Suprapubic skin (tissue), 4 donors: ENCODE measurements at regions not wholly inside any gene's neighbourhood (a gene's known extent, or its start where the extent isn't known, plus 50 kb on each side); places are given as distances from the start of the nearest gene placed in this dataset.

Source experiments
- DNase-seq, 2 donors: peaks; one replicate each; pipeline ENCODE4 v3.0.0-alpha.2; 2019; ENCODE audit warnings: low spot score in 2 of 2
- H3K27ac ChIP-seq: fragments of 200-600 bp; sonication (generic); one replicate; pipeline ENCODE4 v1.5.1; 2019
- H3K27me3 ChIP-seq: fragments of 200-600 bp; sonication (generic); one replicate; pipeline ENCODE4 v1.5.1; 2019
- H3K36me3 ChIP-seq: fragments of 200-600 bp; sonication (generic); one replicate; pipeline ENCODE4 v1.5.1; 2019
- H3K4me1 ChIP-seq: fragments of 200-600 bp; sonication (generic); one replicate; pipeline ENCODE4 v1.5.1; 2019
- H3K4me3 ChIP-seq: fragments of 200-600 bp; sonication (generic); one replicate; pipeline ENCODE4 v1.5.1; 2019; ENCODE audit warnings: mild to moderate bottlenecking
- H3K9me3 ChIP-seq: fragments of 200-600 bp; sonication (generic); one replicate; pipeline ENCODE4 v1.5.1; 2019
- CTCF ChIP-seq, 2 donors: fragments of 200-600 bp in 1 of 2; fragments of 450-650 bp in 1 of 2; sonication (generic) in 1 of 2; IDR thresholded peaks; one replicate each; pipeline ENCODE4 v1.5.1; 2016 to 2019; ENCODE audit warnings: antibody characterized with exemption in 2 of 2, mild to moderate bottlenecking in 1 of 2, moderate library complexity in 1 of 2
- EP300 ChIP-seq: sonication (generic); formaldehyde crosslinking; IDR thresholded peaks from one replicate; pipeline ENCODE4 v1.6.1; 2017; ENCODE audit warnings: antibody characterized with exemption
- POLR2A ChIP-seq, 2 donors: fragments of 450-650 bp; IDR thresholded peaks; one replicate each; pipeline ENCODE4 v1.6.1; 2017; ENCODE audit warnings: antibody characterized with exemption in 2 of 2, mild to moderate bottlenecking in 2 of 2, moderate library complexity in 2 of 2
- POLR2AphosphoS5 ChIP-seq, 3 donors: sonication (generic); formaldehyde crosslinking; IDR thresholded peaks; one replicate each; pipeline ENCODE4 v1.6.1; 2017; ENCODE audit warnings: antibody characterized with exemption in 3 of 3
- WGBS: methylation state at CpG from one replicate; pipeline ENCODE4 v1.1.5; 2018; 5-methylcytosine and 5-hydroxymethylcytosine counted together

DNA sequence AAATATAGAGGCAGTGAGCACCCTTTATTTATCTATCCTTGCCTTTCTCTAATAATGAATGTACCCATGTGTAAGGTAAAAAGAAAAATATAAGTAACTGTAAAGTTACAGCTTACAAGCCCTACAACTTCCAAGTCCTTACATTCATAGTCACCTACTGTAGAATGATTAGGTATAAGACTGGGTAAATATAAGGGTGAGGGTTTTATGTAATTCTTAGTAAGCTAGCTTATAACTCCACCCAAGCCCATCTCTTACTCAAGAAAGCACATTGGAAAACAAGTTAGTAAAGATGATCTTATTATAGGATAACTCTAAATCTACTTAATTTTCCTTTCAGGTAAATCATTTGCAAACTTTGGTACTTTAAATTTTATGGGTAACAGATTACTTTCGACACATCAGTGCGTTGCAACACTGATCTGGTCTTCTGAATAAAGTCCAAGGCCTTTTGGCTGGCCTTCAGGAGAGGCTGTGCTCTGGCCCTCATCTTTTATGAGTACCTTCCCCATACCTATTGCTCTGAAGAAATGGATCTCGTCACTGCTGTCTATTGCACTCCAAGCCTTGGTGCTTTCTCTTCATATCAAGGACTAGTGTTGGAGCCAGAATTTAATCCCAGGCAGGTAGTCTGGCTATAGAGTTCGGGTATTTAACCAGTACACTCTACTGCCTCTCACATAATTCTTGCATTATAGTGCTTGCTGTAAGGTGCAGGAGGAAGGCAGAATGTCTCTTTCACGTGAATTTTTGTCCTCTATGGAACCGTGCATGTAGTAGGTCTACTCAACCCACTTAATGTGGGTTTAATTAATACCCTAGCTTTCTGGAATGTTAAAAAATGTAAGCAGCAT lies 443.6 kb upstream of the AR start:
- TF ChIP-seq POLR2A (IDR thresholded peaks at IDR 0.05): no peak
- no peak for TF ChIP-seq EP300
- TF ChIP-seq CTCF (IDR thresholded peaks at IDR 0.05): no peak
- no peak for TF ChIP-seq POLR2AphosphoS5 (IDR thresholded peaks at IDR 0.05)

DNA sequence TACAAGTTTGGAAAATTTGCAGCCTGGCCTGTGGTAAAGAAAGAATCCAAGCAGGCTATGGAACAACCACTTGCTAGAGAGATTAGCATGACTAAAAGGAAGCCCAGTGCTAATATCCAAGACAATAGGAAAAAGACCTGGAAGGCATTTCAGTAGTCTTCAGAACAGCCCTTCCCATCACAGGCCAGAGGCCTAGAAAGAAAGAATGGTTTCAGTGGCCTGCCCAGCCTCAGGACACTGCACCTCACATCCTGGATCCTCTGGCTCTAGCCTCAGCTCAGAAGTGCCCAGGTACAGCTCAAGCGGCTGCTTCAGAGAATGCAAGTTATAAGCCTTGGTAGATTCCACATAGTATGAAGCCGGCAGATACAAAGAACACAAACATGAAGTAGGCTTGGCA lies 449.8 kb upstream of the AR start:
- TF ChIP-seq CTCF (IDR thresholded peaks at IDR 0.05) (no peak), EP300 (no peak), POLR2AphosphoS5 (IDR thresholded peaks at IDR 0.05) (no peak), POLR2A (IDR thresholded peaks at IDR 0.05) (no peak)
- H3K4me3 ChIP-seq: no peak overlapping the region
- no peaks in the 10 kb centered on the region for H3K36me3 ChIP-seq
- no peak for DNase-seq
- H3K9me3 ChIP-seq: no peaks in the 10 kb centered on the region
- 72% methylated on average over 2 of the region's 2 CpGs for WGBS
- no peaks in the 10 kb centered on the region for H3K4me1 ChIP-seq
- H3K27ac ChIP-seq: no peak overlapping the region
- H3K27me3 ChIP-seq: no peaks in the 10 kb centered on the region

More for the DNA sequence above, 443.6 kb upstream of the AR start:
- no peaks in the 10 kb centered on the region for H3K27me3 ChIP-seq
- H3K27ac ChIP-seq: no peak overlapping the region
- 64% methylated on average over 6 of the region's 6 CpGs for WGBS
- no peak overlapping the region for H3K4me3 ChIP-seq
- no peaks in the 10 kb centered on the region for H3K9me3 ChIP-seq
- H3K4me1 ChIP-seq: no peaks in the 10 kb centered on the region
- H3K36me3 ChIP-seq: no peaks in the 10 kb centered on the region
- no peak for DNase-seq

DNA sequence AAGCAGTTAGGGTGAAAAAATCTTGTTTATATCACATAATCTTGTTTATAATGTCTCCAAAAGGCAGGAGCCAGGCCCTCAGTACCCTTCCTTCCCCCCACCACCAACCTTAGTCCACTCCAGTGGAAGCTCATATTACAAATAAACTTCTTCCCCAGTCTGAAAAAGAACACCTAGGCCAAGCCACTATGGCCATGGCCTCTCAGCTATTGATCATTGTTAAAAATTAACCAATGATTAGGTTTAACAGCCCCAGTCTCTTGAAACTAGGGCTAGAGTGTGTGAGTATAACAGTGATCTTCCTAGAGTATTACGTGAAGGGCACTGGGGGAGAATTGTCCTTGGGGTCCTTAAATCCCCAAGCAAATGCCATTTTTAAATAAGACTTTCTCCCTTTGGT lies 411.9 kb upstream of the EDA2R start:
- H3K4me1 ChIP-seq: no peaks in the 10 kb centered on the region
- 68% methylated on average over 1 of the region's 1 CpG for WGBS
- no peak overlapping the region for H3K4me3 ChIP-seq
- no peak for TF ChIP-seq POLR2AphosphoS5 (IDR thresholded peaks at IDR 0.05)
- no peak overlapping the region for H3K27ac ChIP-seq
- no peaks in the 10 kb centered on the region for H3K27me3 ChIP-seq
- no peaks in the 10 kb centered on the region for H3K9me3 ChIP-seq
- DNase-seq: no peak
- H3K36me3 ChIP-seq: no peaks in the 10 kb centered on the region

DNA sequence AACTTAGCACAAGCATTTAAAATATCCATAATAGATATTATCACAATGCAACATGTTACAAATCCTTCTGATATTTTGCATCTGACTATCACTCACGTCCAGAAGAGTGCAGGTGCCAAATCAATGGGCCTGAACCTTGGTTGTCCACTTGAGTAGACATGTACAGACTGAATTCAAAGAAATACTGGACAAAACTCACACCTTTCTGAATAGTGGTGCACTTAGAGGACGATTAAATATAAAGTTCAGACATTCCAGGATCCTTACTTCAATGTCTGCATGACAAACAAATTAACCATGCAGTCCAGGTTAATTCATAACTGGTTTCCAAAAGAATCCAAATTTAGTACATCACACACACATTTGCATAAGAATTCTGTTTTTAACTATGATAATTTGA lies 406.0 kb upstream of the EDA2R start:
- Histone ChIP-seq H3K27me3 (no peaks in the 10 kb centered on the region), H3K9me3 (no peaks in the 10 kb centered on the region), H3K4me3 (no peak overlapping the region), H3K27ac (no peak overlapping the region), H3K4me1 (no peaks in the 10 kb centered on the region), H3K36me3 (no peaks in the 10 kb centered on the region)
- DNase-seq: no peak
- WGBS: 22% methylated on average over 2 of the region's 2 CpGs
- TF ChIP-seq EP300 (no peak), POLR2AphosphoS5 (IDR thresholded peaks at IDR 0.05) (no peak), POLR2A (IDR thresholded peaks at IDR 0.05) (no peak), CTCF (IDR thresholded peaks at IDR 0.05) (no peak)

- no peaks in the 10 kb centered on the region for H3K27me3 ChIP-seq
- no peaks in the 10 kb centered on the region for H3K4me1 ChIP-seq
- TF ChIP-seq EP300 (no peak), CTCF (IDR thresholded peaks at IDR 0.05) (no peak)
- 36% methylated on average over 4 of the region's 4 CpGs for WGBS
- H3K9me3 ChIP-seq: no peaks in the 10 kb centered on the region
- no peak for DNase-seq
- no peak overlapping the region for H3K27ac ChIP-seq
- no peak overlapping the region for H3K4me3 ChIP-seq
- H3K36me3 ChIP-seq: no peaks in the 10 kb centered on the region
These were observed 405.3 kb upstream of the EDA2R start for GRCh38 chrX:67044029-67044653.
